HG02588 (cell line): ENCODE measurements at regions not wholly inside any gene's neighbourhood (a gene's known extent, or its start where the extent isn't known, plus 50 kb on each side); places are given as distances from the start of the nearest gene placed in this dataset.

Source experiments
- ATAC-seq: cut with Tn5 transposase; IDR thresholded peaks from one replicate; pipeline ENCODE4 v1.9.1; 2021; ENCODE audit warnings: mild to moderate bottlenecking, moderate library complexity; ENCODE audit not compliant: unreplicated experiment

DNA sequence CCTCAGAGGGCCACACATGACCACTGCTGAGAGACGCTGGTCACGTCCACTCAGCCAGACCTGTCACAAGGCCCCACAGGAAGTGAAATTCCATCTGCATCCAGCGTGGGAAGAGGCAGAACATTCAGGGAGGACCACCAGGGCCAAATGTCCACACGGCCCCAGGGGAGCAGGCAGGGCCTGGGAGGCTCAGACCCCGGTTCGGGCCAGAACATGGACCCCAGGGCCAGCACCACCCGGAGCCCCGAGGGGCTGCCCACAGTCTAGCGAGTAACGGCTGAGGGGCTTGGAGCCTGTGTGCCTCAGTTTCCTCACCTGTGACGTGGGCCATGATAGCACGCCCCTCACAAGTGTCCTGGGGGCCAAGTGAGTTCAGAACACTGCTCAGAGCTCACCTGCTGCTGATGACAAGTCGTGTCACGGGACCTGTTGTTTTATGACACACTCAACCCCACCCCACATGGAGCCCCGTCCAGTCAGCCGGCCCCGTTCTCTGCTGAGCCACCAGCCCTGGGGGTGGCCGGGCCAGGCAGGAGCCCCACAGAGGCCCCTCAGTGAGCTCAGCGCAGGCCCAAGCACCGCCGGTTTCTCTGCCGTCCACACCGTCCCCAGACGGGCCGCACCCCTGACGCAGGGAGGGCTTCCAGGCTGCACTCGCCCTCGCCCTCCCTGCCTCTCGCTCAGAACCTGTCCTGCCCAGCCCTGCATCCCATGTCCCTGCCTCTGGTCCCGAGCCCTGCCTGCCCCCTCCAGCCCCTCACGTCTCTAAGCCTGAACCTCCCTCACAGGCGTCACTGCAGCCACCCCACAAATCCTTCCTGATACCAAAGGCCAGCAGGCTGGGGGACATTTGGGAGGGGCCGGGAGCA is 79.5 kb upstream of the GALNT9 start:
- no peak for ATAC-seq

DNA sequence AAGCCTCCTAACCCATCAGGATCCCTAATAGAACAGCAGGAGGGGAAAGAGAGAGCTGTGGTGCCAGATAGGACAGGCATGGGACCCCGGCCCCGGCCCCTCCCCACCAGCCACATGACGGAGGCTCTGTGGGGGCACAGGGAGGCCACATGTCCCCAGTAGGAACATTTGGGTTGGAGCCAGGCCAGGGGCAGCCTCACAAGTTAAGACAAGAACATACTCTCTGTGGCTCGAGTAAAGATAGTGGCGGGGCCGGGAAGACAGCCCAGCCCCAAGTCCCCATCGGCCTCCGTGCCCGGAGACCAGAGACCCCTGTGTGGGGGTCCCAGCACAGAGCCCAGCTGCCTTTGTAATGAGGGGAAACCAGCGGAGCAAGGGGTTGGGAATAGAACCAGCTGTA is 78.6 kb upstream of the GALNT9 start:
- no peak for ATAC-seq

DNA sequence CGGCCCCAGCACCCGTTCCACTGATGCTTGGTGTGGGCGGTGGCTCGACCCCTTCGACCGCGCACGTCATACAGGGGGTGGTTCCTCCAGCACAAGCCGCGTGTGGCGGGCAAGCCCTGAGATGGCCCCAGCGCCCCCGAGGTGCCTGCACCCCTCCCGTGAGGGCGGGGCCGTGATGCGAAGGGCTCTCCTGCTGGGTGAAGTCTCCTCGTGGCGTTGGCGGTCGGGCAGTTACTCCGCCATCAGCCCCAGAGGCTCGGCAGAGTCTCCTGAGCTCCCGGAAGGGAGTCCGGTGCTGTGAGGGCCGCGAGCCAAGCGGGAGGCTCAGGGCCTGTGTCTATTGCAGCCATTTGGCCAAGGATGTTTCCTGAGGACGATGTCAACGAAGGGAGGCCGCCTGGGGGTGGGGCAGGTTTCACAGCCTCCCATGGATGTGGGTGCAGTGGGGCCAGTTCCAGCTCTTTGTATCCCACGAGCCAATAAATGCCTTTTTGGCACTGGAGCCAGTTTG is 78.1 kb upstream of the GALNT9 start:
- ATAC-seq = no peak

DNA sequence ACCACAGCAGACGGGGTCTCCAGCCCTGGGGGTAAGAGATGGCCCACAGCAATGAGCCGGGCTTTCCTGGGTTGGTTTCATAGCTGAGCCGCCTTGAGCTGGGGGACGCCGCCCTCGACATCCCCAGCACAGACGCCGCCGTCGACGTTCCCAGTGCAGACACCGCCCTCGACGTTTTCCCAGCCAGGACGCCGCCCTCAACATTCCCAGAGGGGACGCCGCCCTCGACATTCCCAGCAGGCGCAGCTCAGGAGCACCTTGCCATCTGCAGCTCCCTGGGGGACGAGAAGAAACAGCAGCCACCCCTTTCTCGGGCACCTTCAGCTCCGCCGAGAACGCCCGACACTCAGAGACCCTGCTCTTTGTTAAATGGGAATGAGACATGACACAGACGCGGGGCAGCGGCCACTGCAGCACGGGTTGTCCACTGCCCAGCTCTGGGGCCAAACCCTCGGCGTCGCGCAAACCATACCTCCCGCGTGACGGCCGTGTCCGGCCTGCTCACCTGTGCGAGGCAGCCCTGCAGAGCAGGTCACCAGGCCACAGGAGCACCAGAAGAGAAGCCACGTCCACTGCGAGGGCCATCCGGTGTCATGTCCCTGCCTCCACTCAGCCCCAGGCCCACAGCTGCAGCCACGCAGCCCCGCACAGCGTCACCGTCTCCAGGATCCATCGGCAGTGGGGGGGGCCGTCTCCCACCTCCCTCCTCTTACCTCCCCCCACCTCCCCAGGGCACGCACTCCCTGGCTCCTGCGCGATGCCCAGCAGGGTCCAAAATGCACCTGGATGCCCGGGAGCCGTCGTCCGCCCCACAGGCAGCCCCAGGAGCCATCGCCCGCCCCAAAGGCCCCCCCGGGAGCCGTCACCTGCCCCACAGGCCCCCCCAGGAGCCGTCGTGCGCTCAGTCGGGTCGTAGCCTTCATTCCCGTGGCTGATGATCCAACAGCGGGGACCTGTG is 77.4 kb upstream of the GALNT9 start:
- no peak for ATAC-seq

DNA sequence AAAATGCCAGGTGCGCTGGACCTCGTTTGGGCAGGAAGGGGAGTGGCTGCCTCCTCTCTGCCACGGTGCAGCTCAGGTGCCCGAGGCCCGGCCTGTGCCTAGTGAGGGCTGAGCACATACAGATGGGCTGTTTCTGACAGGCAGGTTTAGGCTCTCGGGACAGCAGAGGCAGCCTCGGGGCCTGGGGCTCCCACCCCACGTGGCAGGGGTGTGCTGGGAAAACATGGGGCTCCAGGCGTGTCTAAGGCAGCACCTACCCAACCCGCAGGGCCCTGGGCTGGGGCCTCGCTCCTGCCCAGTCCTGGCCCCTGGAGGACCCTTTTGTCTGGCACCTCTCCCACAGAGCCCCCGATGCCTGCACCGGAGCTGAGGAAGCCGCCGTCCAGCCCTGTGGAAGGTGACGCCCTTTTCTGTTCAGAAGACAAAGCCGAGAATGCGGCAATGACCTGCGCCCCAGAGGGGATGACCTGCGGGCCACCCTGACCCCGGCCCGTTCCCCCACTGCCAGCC is 76.4 kb upstream of the GALNT9 start:
- no peak for ATAC-seq

DNA sequence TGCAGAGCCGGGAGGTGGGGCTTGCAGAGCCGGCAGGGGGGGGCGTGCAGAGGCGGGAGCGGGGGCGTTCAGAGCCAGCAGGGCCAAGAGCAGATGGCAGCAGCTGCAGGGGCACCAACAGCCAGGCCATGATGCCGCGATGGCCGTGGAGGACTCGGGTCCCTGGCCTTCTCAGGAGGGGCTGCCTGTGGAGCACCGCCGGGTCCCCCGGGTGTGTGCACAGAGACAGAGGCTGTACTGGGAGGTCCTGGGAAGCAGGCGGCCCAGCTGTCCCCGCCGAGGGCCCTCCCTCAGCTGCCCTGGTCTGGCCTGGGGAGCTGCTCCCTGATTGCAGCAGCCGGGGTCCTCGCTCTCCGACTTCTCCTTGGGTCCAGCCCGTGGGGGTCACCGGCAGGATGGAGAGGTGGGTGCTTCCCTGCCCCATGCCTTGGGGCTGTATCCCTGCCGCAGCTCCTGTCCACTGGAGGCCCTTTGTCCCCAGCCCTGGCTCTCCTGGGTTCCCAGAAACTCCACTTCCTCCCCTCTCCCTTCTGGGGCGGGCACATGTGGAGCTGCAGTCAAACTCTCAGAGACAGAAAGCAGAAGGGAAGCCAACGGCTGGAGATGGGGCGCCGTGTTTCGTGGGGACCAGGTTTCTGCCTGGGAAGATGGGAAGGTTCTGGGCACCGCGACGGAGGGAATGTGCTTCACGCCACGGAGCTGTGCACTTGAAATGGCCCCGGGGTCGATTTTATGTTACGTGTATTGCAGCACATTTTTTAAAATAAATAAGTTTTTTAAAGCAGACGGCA is 75.8 kb upstream of the GALNT9 start:
- no peak for ATAC-seq

DNA sequence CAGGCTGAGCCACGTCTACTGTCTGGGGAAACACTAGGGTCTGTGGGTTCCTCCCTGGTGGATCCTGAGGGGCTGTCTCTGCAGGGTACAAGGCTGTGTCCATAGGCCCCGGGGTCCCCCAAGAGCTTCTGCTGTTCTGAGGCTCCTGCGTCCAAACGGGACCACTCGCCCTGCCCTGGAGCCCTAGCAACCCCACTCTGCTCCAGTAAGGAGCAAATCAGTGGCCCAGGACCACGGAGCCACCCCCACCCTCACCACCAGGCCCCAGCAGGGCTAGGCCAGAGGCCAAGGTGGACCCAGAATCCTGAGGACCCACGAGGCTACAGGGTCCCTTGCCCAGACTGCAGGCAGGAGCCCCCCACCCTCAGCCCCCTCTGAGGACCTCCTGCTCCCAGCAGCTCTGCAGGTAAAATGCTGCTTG is 75.1 kb upstream of the GALNT9 start:
- no peak for ATAC-seq

DNA sequence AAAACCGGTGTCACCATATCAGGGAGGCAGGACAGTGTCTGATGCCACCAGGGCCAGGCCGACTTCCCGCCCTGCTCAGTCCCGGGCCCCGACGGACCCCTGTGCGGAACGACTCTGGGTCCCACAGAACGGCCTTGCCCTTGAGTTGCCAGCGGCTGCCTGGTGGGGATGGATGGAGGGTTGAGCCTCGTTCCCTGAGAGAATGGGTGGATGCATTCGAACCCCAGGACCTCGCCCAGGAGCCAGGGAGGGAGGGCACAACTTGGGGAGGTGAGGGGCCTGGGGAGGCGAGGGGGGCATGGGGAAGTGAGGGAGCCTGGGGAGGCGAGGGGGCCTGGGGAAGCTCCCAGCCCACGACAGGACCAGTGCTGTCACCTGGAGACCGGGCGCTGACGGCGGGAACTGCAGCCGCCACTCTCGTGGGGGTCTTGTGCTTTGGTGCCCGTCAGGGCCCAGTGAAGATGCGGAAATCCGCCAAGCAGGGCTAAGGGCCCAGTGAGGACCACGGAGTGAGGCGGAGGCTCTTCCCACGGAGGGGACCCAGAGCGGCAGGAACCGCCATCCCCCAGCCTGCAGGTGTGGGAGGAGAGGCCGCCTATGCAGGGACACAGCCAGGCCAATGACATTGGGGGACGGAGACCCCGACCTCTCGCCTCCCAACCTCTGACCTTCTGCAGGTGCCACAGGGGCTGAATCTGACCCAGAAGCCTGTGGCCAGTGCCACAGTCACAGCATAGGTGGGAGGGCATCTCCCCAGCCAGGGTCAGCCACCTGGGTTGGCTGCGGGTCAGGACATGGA is 74.4 kb upstream of the GALNT9 start:
- no peak for ATAC-seq

DNA sequence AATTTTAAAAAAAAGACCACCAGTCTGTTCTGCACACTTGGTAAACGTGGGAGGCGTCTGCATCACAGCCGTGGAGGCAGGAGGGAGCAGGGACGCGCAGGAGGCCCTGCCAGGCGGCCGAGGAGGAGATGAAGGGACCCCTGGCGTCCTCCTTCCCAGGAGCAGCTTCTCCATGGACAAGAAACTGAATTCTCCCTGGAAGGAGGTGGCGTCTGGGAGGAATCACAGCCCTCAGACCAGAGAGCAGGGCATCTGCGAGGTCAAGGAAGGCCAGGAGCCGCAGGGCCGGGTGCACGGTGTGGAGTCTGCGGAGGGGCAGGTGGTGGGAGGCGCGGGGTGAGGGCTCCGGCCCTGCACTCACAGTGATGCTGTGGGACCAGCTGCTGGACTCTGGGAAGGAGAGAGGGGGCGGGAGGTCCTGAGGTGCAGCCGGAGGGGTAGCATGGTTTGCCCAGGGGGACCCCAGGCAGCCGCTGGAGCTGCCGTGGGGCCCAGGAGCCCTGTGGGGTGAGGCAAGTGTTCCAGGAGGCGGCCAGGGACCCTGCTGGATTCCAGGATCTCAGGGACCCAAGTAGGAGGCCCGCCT is 73.5 kb upstream of the GALNT9 start:
- no peak for ATAC-seq

DNA sequence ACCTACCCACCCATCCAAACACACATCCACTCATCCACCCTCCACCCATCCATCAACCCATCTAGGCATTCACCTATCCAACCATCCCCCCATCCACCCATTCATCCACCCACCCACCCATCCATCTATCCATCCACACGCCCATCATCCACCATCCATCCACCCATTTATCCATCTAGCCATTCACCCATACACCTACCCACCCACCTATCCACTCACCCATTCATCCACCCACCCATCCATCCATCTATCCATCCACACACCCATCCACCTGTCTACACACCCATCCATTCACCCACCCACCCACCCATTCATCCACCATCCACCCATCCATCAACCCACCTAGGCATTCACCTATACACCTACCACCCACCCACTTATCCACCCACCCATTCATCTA is 72.6 kb upstream of the GALNT9 start:
- no peak for ATAC-seq

DNA sequence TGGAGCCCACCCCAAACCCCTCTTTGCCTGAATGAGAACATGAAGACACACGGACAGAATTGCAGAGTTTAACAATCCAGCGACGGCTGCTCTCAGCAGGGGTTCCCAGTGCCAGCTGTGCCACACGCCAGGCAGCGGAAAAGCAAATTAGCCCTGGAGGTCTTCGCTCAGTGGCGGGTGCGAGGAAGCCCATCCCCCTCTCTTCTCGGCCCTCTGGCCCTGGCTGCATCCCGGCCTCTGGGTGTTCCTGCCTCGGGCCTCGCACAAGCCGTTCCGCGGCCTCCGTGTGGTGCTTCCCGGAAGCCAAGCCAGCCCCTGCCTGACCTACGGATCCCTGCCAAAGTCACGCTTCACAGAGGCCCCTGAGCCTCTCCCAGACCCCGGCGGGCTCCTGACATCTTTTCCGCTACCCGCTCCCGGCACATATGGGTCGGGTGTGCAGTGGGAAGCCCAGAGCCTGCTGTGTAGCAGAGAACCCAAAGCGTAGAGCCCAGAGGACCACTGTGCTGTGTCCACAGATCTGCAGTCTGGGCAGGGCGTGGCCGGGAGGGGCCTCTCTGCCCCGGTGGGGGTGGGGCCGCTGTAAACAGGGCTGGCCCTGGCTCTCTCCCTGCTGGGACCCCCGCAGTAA is 70.7 kb upstream of the GALNT9 start:
- no peak for ATAC-seq

DNA sequence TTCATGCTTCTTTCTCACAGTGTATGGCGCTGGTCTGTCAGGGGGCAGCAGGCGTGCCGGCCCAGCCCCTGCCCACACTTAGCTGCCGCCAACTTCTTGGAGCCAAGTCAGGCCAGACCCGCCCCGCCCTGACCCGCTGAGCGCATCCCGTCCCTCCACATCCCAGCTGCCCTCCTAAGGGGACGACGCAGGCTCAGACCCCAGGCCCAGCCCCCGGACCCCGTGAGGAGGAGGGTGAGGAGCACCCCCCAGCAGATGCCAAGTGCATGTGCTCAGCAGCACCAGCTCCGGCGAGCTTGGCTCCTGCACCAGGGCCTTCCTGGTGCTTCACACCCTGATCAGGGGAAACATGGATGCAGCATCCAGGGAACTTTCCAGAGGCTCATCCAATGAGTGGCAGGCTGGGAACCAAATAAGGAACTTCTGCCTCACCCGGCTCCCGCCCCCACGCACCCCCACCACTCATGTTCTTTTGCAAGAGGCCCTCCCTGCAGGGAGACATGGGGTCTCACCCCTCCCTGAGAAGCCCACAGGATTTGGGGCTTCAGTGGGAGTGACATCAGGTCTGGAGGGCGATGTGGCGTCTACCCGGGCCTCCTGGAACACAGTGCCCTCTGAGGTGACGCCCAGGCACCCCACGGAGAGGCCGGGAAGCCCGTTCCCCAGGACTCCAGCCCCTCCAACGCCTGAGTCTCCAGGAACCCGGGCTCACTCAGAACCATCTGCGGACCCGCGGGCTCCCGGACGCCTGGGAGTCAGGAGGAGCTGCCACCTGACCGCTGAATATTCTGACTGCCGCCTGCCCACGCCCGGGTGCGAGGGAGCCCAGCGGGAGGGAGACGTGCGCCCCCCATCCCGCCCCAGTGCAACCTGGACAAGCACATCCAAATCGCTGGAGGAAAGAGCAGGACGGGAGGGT is 70.0 kb upstream of the GALNT9 start:
- no peak for ATAC-seq

DNA sequence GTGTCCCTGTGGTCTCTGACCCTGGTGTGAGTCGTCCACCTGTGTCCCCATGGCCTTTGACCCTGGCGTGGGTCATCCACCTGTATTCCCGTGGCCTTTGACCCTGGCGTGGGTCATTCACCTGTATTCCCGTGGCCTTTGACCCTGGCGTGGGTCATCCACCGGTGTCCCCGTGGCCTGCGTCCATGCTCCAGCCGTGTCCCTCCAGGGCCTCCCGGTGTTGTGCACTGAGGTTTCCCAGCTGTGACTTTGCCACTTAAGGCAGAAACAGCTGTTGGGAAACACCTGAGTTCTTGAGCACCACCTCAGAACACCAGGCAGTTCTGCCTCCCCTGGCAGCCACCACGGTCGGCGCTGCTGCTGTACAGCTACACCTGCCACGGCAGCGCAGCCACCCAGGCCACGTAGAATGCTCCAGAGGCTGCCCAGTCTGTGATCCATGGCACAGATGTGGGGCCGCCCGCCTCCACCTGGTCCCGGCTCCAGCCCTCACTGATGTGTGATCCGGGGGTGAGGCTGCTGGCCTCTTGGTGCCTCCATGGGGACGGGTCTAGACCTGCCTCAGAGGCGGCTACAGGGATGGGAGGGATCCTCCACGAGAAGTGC is 69.1 kb upstream of the GALNT9 start:
- no peak for ATAC-seq

DNA sequence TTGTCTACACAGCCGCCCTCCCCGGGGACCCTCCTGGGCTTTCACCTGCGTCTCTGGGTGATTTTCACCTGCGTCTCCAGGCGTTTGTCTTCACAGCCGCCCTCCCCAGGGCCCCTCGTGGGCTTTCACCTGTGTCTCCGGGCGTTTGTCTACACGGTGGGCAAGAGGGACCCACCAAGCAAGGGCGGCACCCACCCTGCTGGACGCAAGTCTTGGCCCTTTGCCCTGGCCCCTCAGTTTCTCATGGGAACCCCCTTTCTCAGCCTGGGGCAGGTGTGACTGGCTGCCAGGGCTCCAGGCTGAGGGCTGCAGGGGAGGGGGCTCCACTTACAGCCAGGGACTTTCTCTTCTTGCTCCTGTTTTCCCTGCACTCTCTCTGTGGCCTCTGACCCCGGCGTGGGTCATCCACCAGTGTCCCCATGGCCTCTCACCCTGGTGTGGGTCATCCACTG is 68.6 kb upstream of the GALNT9 start:
- no peak for ATAC-seq

DNA sequence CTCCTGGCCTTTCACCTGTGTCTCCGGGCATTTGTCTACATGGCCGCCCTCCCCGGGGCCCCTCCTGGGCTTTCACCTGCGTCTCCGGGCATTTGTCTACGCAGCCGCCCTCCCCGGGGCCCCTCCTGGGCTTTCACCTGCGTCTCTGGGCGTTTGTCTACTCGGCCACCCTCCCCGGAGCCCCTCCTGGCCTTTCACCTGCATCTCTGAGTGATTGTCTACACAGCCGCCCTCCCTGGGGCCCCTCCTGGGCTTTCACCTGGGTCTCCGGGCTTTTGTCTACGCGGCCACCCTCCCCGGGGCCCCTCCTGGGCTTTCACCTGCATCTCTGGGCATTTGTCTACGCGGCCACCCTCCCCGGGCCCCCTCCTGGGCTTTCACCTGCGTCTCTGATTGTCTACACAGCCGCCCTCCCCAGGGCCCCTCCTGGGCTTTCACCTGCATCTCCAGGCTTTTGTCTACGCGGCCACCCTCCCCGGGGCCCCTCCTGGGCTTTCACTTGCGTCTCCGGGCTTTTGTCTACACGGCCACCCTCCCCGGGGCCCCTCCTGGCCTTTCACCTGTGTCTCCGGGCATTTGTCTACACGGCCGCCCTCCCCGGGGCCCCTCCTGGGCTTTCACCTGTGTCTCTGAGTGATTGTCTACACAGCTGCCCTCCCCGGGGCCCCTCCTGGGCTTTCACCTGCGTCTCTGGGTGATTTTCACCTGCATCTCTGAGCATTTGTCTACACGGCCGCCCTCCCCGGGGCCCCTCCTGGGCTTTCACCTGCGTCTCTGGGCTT is 68.0 kb upstream of the GALNT9 start:
- ATAC-seq = no peak

DNA sequence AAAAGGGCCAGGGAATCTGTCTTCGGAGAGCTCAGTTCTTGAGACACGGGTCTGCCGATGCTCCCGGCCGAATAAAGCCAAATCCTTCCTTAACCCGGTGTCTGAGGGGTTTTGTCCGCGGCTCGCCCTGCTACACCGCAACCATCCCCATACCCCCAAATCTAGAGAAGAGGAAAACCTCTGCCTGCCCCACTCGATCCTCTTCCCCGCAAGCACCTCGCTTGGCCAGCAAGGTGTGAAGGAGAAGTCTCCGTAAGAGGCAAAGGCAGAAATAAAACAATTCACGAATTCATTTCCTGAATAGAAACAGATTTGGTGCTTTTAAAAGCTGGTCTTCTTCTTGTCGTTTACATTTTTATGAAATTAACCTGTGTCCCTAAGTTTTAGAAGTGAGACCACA is 67.3 kb upstream of the GALNT9 start:
- no peak for ATAC-seq

DNA sequence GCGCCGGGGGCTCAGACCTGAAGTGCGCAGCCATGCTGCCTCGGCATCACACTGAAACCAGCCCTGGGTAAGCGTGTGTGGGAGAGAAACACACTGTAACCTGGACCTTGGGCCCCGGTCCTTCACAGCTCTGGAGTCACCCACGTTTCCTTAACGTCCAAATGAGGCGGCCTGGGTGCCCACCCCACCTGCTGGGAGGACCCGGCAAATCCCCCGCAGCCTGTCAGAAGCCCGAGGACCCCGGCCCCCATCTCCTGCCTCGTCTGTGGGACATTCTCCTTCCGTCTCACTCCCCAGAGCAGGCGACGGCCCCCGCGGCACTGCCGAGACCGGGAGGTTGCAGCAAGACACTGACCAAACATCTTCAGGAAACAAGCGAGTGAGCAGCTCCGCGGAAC is 66.5 kb upstream of the GALNT9 start:
- ATAC-seq = no peak
